HuH-7 (cell line): ENCODE measurements at regions not wholly inside any gene's neighbourhood (a gene's known extent, or its start where the extent isn't known, plus 50 kb on each side); places are given as distances from the start of the nearest gene placed in this dataset.

Experiments
- DNase-seq: peaks from one replicate; pipeline ENCODE4 v3.0.0; 2011; ENCODE audit warnings: low spot score

GRCh38 chr12:20196767-20197166 lies 171.6 kb upstream of the PDE3A start:
- no peak for DNase-seq

GRCh38 chr12:20197411-20197810 lies 170.9 kb upstream of the PDE3A start:
- no peak for DNase-seq

GRCh38 chr12:20199780-20200179 lies 168.6 kb upstream of the PDE3A start:
- DNase-seq = no peak

DNA sequence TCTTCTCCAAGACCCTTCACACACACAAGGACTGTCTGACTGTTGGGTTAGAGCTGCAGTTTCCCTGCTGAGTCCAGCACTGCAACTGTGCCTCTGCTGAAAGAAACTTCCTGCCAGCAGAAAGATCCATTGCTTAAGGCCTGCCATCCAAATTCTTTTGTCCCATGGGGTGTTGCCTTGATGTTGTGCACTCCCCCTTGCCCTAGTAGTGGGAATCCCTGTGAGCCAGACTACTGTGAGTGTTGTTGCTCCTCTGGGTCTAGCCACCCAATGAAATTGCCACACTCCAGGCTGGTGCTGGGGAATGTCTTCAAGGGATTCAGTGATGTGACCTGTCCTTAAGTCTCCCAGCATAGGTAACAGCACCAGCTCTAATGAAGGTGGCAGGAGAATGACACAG lies 166.6 kb upstream of the PDE3A start:
- no peak for DNase-seq

- no peak for DNase-seq
Measured at GRCh38 chr12:20205854-20206253, 162.5 kb upstream of the PDE3A start.

GRCh38 chr12:20206410-20206809 lies 161.9 kb upstream of the PDE3A start:
- DNase-seq = no peak

GRCh38 chr12:20210621-20211215 lies 157.6 kb upstream of the PDE3A start:
- no peak for DNase-seq

DNA sequence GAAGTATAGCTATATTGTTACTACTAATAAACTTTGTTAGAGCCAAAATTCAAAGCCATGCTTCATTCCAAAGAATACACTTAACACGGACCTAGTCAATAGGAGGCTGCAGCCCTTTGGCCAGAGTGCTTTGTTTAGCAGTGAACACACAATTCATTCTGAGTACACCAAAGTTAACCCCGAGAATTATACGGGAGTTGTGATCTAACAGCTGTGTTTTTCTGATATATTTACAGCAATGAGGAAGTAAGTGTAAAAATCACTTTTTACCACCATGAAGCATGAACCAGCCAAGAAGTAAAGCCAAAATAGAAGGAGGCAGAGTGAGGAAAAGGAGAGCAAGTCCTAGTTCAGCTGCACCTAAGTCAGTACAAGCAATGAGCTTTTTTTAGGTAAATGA lies 156.8 kb upstream of the PDE3A start:
- no peak for DNase-seq

DNA sequence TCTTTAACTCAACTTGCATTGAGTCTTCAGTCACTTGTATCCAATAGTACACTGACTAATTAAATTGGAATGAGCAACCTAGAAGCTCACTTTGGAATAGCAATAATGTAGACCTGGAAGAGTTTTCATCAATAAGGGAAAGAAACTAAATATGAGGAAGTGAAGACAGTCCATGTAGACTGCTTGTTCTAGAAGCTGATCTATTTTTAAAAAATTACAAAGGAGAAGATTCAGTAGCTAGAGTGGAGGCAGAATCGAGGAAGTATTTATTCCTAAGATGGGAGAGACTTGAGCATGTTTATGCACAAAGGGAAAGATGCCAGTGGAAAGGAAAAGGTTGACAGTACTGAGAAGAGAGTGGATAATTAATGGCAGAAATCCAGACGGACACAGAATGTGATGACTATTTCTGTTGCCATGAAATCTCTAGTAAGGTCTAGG lies 156.3 kb upstream of the PDE3A start:
- DNase-seq = no peak

- peak; percentile 17 for DNase-seq
Measured at GRCh38 chr12:20212658-20213555, 155.4 kb upstream of the PDE3A start.

DNA sequence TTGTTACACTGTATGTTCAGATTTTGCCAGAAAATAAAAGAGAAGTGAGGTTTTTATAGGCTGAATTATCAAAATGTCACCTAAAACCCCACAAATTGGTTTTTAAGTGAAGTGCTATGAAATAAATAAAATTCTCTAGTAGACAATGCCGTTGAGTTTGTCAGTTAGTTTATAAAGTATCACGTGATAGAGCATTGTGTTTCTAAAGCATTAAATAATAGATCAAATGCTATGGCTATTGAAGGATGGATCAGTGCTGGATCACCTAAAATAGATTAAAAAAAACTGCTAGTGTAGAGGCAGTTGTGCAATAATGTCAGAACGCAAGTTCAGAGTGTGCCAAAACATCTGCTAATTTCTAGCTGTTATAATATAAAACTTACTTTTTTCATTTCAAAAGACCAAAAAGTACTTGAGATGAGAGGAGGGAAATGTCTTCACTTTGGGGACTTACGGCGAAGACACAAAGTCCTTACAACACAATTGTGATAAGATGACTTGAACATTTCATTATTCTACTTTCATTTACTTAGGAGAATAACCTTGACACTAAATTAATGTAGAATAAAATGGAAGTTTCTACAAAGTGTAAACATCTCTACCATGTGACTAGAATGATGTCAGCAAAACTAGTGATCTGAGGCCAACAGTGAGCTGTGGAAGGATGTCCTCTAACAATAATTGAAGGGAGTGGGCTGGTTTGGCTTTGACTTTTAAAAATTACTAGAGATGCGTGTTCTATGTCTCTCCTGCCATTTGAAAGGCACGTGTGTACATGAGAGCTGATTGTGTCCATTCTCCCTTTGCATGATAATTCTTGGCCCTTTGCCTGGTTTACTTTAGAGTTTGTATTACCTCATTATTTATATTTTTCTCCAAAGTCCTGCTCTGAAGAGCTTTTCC lies 154.4 kb upstream of the PDE3A start:
- no peak for DNase-seq

GRCh38 chr12:20220339-20220738 lies 148.0 kb upstream of the PDE3A start:
- peak; percentile 19 for DNase-seq

DNA sequence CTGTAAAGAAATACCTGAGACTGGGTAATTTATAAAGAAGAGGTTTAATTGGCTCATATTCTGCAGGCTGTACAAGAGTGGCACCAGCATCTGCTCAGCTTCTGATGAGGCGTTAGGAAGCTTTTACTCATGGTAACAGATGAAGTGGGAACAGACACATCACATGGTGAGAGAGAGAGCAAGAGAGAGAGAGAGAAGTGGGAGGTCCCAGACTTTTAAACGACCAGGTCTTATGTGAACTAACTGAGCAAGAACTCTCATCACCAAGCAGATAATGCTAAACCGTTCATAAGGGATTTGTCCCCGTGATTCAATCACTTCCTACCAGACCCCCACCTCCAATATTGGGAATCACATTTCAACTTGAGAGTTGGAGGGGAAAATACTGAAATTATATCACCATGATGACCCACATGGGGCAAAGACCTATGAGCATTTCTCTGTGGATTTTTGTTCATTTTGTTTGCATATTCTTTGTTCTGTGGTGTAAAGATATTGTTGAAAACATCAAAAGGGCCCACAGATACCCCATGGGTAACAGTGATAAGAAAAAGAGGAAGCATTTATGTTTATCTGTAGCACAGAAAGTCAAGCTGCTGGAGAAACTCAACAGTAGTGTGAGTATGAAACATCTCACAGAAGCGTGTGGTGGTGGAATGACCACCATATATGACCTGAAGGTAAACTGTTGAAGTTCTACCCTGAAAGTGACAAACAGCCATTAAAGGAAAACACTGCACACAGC lies 135.2 kb upstream of the PDE3A start:
- DNase-seq = no peak

- DNase-seq = no peak
Measured at GRCh38 chr12:20234474-20234873, 133.9 kb upstream of the PDE3A start.

DNA sequence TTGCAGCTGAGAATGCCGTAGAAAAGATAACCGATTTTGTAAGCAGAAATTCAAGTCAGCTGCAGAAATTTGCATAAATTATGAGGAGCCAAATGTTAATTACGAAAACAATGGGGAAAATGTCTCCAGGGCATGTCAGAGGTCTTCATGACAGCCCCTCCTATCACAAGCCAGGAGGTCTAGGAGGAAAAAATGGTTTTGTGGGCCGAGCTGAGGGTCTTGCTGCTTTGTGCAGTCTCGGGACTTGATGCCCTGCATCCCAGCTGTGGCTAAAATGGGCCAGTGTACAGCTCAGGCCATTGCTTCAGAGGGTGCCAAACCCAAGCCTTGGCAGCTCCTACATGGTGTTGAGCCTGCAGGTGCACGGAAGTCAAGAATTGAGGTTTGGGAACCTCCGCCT lies 131.2 kb upstream of the PDE3A start:
- no peak for DNase-seq

GRCh38 chr12:20245491-20245890 lies 122.8 kb upstream of the PDE3A start:
- DNase-seq = no peak

DNA sequence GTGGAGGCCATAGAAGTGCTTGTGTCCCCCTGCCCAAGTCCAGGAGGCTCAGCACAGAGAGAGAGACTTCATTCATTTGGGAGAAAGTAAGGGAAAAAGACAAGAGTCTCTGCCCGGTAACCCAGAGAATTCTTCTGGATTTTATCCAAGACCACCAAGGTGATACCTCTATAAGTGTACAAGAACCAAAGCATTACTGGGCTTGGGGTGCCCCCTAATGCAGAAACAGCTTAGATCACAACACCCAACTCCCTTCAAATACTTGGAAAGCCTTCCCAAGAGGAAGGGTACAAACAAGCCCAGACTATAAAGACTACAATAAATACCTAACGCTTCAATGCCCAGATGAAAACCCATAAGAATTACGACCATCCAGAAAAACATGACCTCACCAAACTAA lies 119.7 kb upstream of the PDE3A start:
- no peak for DNase-seq

- DNase-seq = no peak
Measured at GRCh38 chr12:20250761-20251160, 117.6 kb upstream of the PDE3A start.

- no peak for DNase-seq
Measured at GRCh38 chr12:20257311-20257710, 111.0 kb upstream of the PDE3A start.

DNA sequence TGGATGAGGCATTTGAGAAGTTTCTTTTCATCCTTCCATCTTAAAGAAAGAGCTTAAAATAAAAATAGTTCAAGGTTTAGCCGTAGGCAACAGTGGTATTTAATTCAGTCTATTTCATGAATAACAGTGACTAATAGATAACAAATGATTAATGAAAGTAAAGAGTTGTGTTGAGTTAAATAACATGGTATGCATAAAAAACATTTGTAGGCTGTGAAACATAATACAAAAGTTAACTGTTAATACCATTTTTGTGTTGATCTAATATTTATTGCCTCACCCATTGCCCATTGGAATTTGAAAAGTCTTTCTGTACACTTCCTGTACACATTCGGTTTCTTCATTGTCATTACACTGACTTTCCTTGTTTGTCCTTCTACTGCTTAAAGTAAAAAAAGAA lies 108.6 kb upstream of the PDE3A start:
- no peak for DNase-seq

DNA sequence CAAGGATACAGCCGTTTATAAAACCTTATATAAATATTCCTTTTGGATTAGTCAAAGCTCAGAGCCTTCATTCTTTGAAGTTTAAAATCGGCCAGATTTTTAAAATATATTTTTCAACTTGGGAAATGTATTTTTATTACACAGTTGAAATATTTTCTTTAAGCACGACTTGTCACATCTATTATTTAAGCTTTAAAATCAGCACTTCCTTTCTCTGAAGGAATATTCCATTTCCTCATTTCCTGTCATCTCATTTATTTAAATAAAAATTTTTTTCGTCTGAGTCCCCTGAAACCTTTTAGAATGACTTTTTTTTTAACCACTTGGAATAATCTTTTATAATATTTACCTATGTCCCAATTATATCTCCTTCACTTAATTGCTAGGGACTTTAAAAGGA lies 107.5 kb upstream of the PDE3A start:
- DNase-seq = no peak

- DNase-seq = no peak
Measured at GRCh38 chr12:20262119-20262518, 106.2 kb upstream of the PDE3A start.
